HG03460 (cell line): ENCODE measurements at regions not wholly inside any gene's neighbourhood (a gene's known extent, or its start where the extent isn't known, plus 50 kb on each side); places are given as distances from the start of the nearest gene placed in this dataset.
"Not testable (repeated sequence)": the region's sequence is repeated elsewhere in the genome, so short reads cannot be mapped to it uniquely, and the experiment has no call there.

Experiments
- ATAC-seq: cut with Tn5 transposase; IDR thresholded peaks from one replicate; pipeline ENCODE4 v1.9.1; 2021; ENCODE audit not compliant: unreplicated experiment

DNA sequence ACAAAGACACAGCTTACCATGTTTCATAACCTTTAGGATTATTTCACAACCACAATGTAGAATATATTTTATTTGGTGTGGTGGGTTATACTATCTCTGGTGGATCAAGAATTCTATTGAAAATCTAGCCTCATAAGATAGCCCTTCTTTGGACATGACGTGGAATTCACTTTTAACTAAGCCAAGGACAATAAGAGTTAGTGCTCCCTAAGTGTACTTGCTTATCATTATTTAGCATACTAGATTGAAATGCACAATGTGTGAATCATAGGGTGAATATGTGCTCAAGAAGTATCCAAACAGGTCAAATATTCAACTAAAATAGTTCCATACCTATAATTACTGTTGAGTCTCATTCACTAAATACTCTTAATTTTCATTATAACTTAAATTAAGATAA is 1179.5 kb upstream of the GOT2 start:
- ATAC-seq: no peak

GRCh38 chr16:59909262-59909661 is 1175.1 kb upstream of the GOT2 start:
- no peak for ATAC-seq

DNA sequence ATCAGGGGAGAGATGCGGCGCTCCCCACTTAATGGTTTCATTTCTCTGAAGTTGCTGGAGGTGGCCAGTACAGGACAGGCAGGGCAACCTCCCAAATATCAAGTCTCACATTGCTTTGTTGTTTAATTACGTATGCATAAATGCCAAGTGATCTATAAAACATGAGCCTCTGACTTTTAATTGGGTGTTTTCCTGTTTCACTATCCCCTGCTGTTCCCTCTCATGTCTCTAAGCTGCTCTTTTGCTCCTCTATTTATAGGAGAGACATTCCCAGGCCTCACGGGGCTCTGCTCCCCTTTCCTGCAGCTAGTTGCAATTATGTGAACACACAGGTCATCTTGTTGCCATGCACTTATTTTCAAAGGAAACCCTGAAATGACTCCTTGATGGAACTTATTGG is 1173.5 kb upstream of the GOT2 start:
- ATAC-seq: no peak

DNA sequence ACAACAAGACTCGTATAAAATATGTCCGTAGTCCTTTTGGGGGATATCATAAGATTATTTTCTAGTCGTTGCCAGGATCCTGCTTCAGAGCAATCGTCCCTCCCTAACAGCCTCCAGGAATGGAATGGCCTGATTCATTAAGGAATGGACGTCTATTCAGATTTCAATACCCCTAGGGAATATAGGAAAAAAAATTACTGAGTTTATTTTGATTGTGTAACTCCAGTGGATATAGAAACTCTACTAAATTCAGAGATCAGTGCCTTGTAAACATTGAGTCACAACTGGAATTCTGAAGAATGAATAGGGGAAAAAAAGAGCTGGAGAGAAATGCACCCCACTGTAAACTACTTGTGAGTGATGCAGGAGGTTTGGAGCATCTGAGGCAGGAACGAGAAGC is 1171.5 kb upstream of the GOT2 start:
- no peak for ATAC-seq

DNA sequence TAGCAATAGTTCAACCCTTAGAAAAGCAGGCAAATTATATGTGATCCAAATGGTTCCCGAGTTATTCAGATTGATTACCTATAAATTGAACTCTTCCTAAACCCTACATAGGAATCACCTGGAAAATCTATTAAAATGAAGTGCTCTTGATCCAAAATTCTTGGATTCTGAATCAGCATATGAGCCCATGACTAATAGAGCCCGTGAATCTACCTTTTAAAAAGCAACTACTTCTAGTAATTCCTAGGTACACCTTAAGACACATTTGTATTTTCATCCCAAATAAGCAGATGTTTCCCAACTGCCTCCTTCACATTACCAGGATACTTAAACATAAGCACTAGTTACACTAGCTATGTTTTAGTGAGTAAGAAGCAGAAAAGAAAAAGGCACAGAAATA is 1171.0 kb upstream of the GOT2 start:
- ATAC-seq: no peak

GRCh38 chr16:59899940-59900339 is 1165.8 kb upstream of the GOT2 start:
- no peak for ATAC-seq

DNA sequence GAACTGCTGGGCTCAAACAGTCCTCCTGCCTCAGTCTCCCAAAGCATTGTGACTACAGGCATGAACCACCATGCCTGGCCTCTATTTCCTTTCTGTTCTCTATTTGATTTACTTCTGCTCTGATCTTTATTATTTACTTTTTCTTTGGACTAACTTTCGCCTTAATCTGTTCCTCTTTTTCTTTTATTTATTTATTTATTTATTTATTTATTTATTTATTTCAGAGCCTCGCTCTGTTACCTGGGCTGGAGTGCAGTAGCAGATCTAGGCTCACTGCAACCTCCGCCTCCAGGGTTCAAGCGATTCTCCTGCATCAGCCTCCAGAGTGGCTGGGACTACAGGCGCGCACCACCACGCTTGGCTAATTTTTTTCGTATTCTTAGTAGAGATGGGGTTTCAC is 1158.3 kb upstream of the GOT2 start:
- no peak for ATAC-seq

GRCh38 chr16:59887856-59888255 is 1153.7 kb upstream of the GOT2 start:
- ATAC-seq: no peak

GRCh38 chr16:59886021-59886420 is 1151.9 kb upstream of the GOT2 start:
- no peak for ATAC-seq

DNA sequence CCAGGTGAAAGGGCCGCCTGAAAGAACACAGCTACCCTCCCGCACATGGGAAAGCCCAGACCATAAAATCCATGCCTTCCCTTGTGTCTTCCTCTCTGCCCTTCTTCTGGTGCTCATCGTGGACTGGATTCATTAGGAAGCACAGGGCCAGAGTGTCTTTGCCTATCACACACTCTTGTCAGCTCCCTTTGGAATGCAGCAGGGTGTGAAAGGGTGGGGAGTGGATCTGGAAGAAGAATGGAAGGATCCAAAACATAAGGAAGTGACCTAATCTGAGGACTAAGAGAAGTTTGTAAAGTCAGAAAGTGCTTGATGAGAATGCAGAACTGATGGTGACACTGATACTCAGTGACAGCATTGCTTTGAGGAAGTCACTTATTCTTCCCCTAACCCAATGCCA is 1147.3 kb upstream of the GOT2 start:
- no peak for ATAC-seq

GRCh38 chr16:59880611-59881010 is 1146.5 kb upstream of the GOT2 start:
- no peak for ATAC-seq

DNA sequence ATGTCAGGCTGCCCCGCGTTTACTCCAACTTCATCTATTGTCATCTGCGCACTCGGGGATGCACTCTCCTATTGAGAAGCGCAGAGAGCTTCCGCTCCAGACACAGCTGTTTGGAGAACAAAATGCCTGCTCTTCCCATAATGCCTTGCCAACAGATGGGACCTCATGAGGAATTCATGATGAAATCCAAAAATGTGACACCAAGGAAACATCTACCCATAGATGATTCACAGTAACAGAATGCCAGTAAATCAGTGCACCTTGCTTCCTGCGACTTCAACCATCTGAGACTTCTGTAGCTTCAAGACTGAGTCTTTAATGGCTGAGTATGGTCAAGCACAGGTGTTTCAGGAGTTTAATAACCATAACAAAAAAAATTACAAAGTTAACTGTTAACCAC is 1144.9 kb upstream of the GOT2 start:
- ATAC-seq: no peak

DNA sequence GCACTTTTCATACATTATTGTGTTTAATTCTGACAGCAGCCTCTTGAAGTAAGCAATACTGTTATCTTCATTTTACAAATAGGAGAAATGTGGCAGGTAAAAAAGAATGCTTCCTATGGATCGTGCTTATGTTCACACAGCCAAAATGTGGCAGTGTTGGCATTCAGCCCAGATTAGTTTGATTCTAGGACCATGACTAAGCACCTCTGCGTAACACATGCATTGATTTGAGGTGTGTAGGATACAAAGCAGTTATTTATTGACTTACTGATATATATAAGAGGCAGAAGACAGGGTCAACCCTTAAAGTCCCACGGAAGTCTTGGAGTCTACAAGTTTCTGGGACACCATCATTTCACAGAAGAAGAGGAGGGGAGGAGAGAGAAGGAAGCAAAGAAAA is 1144.4 kb upstream of the GOT2 start:
- ATAC-seq: no peak

GRCh38 chr16:59864981-59865666 is 1131.0 kb upstream of the GOT2 start:
- ATAC-seq: no peak

- ATAC-seq: no peak
Measured at GRCh38 chr16:59859676-59860402, 1125.7 kb upstream of the GOT2 start.

DNA sequence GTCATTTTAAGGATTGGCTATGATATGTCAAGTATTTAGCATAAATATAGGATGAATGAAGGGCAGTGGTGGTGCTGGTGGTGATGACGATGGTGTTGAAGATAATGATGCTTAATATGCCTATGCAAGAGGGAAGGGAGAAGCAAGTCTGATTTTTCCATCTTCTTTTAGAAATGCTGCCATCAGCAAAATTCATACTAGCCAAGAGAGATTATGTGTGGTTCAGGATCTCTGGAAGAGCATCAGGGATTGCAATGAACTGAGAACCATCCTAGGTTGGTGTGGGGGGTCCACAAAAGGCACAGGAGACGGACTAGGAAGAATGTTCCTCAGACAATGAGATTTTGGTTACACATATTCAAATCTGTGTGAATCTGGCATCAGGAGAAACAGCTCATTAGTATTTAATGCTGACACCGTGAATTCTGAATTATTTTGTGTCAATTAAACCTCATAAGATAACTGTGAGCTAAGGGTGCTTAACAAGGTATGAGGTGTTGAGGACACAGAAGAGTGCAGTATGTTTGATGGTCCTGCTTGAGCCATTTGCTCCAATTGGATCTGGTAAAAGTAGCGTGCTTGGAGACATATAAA is 1120.8 kb upstream of the GOT2 start:
- no peak for ATAC-seq

GRCh38 chr16:59849716-59850115 is 1115.6 kb upstream of the GOT2 start:
- no peak for ATAC-seq

GRCh38 chr16:59848296-59848695 is 1114.2 kb upstream of the GOT2 start:
- no peak for ATAC-seq

DNA sequence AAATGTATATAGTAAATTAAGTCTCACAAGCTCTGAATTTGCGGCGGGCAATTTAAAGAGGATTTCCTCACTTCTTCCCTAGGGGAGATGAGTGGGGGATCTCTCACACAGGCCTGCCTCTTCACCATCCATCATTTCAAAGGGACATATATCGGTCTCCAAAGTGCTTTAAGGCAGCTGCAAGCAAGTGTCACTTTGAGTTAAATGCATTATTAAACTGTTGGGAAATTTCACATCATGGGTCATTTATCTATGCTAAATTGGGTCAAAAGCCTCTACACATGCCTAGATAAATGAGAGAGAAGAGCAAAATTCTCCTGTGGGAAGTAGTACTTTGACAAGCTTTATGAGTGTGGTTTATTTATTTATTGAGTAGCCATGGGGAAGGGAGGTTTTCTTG is 1106.1 kb upstream of the GOT2 start:
- ATAC-seq: no peak

DNA sequence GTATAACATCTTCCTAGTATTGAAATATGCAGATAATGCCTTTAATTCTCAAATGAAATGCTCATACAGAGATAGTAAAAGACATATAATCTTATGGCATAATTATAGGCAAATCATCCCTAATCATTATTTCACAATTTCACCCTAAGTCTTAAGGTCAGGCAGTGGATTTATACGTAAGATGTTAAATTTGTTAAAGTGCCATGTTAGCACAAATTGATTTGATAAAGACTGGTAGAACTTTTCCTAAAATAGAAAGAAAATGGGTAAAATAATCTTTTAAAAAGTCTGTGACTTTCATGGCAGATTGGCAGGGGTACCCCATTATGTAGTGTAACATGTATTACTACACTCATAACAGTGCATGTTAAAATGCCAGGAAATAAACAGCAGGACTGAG is 1092.7 kb upstream of the GOT2 start:
- ATAC-seq: no peak

DNA sequence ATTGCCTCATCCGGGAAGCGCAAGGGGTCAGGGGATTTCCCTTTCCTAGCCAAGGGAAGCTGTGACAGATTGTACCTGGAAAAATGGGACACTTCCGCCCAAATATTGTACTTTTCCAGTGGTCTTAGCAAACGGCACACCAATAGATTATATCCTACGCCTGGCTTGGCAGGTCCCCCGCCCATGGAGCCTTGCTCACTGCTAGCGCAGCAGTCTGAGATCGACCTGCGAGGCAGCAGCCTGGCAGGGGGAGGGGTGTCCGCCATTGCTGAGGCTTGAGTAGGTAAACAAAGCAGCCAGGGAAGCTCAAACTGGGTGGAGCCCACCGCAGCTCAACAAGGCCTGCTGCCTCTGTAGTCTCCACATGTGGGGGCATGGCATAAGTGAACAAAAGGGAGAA is 1075.4 kb upstream of the GOT2 start:
- ATAC-seq: not testable (repeated sequence)

GRCh38 chr16:59783191-59783590 is 1049.1 kb upstream of the GOT2 start:
- no peak for ATAC-seq
